KMS-11 (cell line): ENCODE measurements at regions not wholly inside any gene's neighbourhood (a gene's known extent, or its start where the extent isn't known, plus 50 kb on each side); places are given as distances from the start of the nearest gene placed in this dataset.

ENCODE experiments used
- H2AFZ ChIP-seq: fragments of 200-600 bp; sonication (generic); 2 replicates; pipeline ENCODE4 v1.6.1; 2016; ENCODE audit warnings: antibody characterized with exemption, mixed run types, low read depth
- H3K27ac ChIP-seq: fragments of 200-600 bp; sonication (generic); 2 replicates; pipeline ENCODE4 v1.6.1; 2016; ENCODE audit warnings: mild to moderate bottlenecking, mixed run types
- H3K27me3 ChIP-seq: fragments of 200-600 bp; sonication (generic); 2 replicates; pipeline ENCODE4 v1.6.1; 2017; ENCODE audit warnings: mild to moderate bottlenecking, low read depth, mixed run types, moderate library complexity; ENCODE audit not compliant: insufficient read depth
- H3K36me3 ChIP-seq: fragments of 200-600 bp; sonication (generic); 2 replicates; pipeline ENCODE4 v1.6.1; 2017; ENCODE audit warnings: mild to moderate bottlenecking, mixed run types; ENCODE audit not compliant: insufficient read depth
- H3K4me1 ChIP-seq: fragments of 200-600 bp; sonication (generic); 2 replicates; pipeline ENCODE4 v1.6.1; 2016; ENCODE audit warnings: mild to moderate bottlenecking, low read depth, mixed run types; ENCODE audit not compliant: poor library complexity, severe bottlenecking
- H3K4me2 ChIP-seq: fragments of 200-600 bp; sonication (generic); 2 replicates; pipeline ENCODE4 v1.7.0; 2016; ENCODE audit warnings: mild to moderate bottlenecking, mixed run types
- H3K4me3 ChIP-seq: fragments of 200-600 bp; sonication (generic); IDR thresholded peaks from 2 replicates; pipeline ENCODE4 v1.6.1; 2017; ENCODE audit warnings: low read depth, low read length, mixed read lengths; ENCODE audit not compliant: insufficient read depth
- H3K79me2 ChIP-seq: fragments of 200-600 bp; sonication (generic); 2 replicates; pipeline ENCODE4 v1.6.1; 2016; ENCODE audit warnings: low read depth, mixed run types; ENCODE audit not compliant: insufficient read depth
- H3K9ac ChIP-seq: fragments of 200-600 bp; sonication (generic); 2 replicates; pipeline ENCODE4 v1.6.1; 2016; ENCODE audit warnings: mild to moderate bottlenecking, mixed run types
- H4K20me1 ChIP-seq: fragments of 200-600 bp; sonication (generic); 2 replicates; pipeline ENCODE4 v1.6.1; 2016; ENCODE audit warnings: mild to moderate bottlenecking, mixed run types; ENCODE audit not compliant: insufficient read depth
- CTCF ChIP-seq: fragments of 200-600 bp; sonication (generic); conservative IDR thresholded peaks from 2 replicates; pipeline ENCODE4 v1.6.1; 2017; ENCODE audit warnings: low read depth, mild to moderate bottlenecking, antibody characterized with exemption, low read length, moderate library complexity, mixed read lengths

- TF ChIP-seq CTCF = no peak
Observed at GRCh38 chr14:22412926-22413411, 176.1 kb downstream of the DAD1 start.

GRCh38 chr14:22411398-22412055 is 177.5 kb downstream of the DAD1 start:
- H3K36me3 ChIP-seq = no peaks in the 10 kb centered on the region
- H3K4me1 ChIP-seq = no peaks in the 10 kb centered on the region
- H2AFZ ChIP-seq = no peak overlapping the region
- TF ChIP-seq CTCF = no peak
- H3K79me2 ChIP-seq = no peaks in the 10 kb centered on the region
- H3K27me3 ChIP-seq = no peaks in the 10 kb centered on the region
- no peak overlapping the region for H3K27ac ChIP-seq
- no peak overlapping the region for H3K4me2 ChIP-seq
- no peaks in the 10 kb centered on the region for H4K20me1 ChIP-seq
- no peak overlapping the region for H3K4me3 ChIP-seq
- H3K9ac ChIP-seq = no peak overlapping the region

More at GRCh38 chr14:22412926-22413411, 176.1 kb downstream of the DAD1 start:
- H2AFZ ChIP-seq = no peak overlapping the region
- no peaks in the 10 kb centered on the region for H3K27me3 ChIP-seq
- no peaks in the 10 kb centered on the region for H3K79me2 ChIP-seq
- H3K4me3 ChIP-seq = no peak overlapping the region
- H4K20me1 ChIP-seq = no peaks in the 10 kb centered on the region
- H3K36me3 ChIP-seq = no peaks in the 10 kb centered on the region
- H3K9ac ChIP-seq = no peak overlapping the region
- H3K27ac ChIP-seq = no peak overlapping the region
- no peaks in the 10 kb centered on the region for H3K4me1 ChIP-seq
- no peak overlapping the region for H3K4me2 ChIP-seq

- no peaks in the 10 kb centered on the region for H3K4me1 ChIP-seq
- H3K36me3 ChIP-seq = no peaks in the 10 kb centered on the region
- H3K79me2 ChIP-seq = no peaks in the 10 kb centered on the region
- H3K27ac ChIP-seq = no peak overlapping the region
- no peak overlapping the region for H3K4me3 ChIP-seq
- no peaks in the 10 kb centered on the region for H3K27me3 ChIP-seq
- no peaks in the 10 kb centered on the region for H4K20me1 ChIP-seq
- no peak overlapping the region for H2AFZ ChIP-seq
- TF ChIP-seq CTCF = no peak
- no peak overlapping the region for H3K4me2 ChIP-seq
- H3K9ac ChIP-seq = no peak overlapping the region
Observed at GRCh38 chr14:22410497-22410896, 178.5 kb downstream of the DAD1 start.

- Histone ChIP-seq H3K9ac (no peak overlapping the region), H3K4me2 (no peak overlapping the region), H3K27ac (no peak overlapping the region), H3K36me3 (no peaks in the 10 kb centered on the region), H3K79me2 (no peaks in the 10 kb centered on the region), H3K27me3 (no peaks in the 10 kb centered on the region), H3K4me3 (no peak overlapping the region), H2AFZ (no peak overlapping the region), H4K20me1 (no peaks in the 10 kb centered on the region), H3K4me1 (no peaks in the 10 kb centered on the region)
- TF ChIP-seq CTCF = no peak
Observed at GRCh38 chr14:22409006-22409405, 180.0 kb downstream of the DAD1 start.
